Stomach (tissue), 4 donors: ENCODE measurements at regions not wholly inside any gene's neighbourhood (a gene's known extent, or its start where the extent isn't known, plus 50 kb on each side); places are given as distances from the start of the nearest gene placed in this dataset.

ENCODE experiments used
- EP300 ChIP-seq: sonication (generic); formaldehyde crosslinking; IDR thresholded peaks from one replicate; pipeline ENCODE4 v1.6.1; 2017; ENCODE audit warnings: antibody characterized with exemption
- POLR2A ChIP-seq, 4 donors: fragments of 450-650 bp; IDR thresholded peaks; one replicate each; pipeline ENCODE4 v1.6.1; 2016; ENCODE audit warnings: antibody characterized with exemption in 4 of 4, control low read depth in 2 of 4, mild to moderate bottlenecking in 1 of 4, moderate library complexity in 1 of 4
- POLR2AphosphoS5 ChIP-seq, 3 donors: sonication (generic); formaldehyde crosslinking; IDR thresholded peaks; one replicate each; pipeline ENCODE4 v1.6.1; 2016; ENCODE audit warnings: antibody characterized with exemption in 3 of 3
- TF ChIP-seq, protein P1 (sequence below), 7 experiments: fragments of 450-650 bp in 4 of 7; fragments of 200-600 bp in 3 of 7; sonication (generic) in 3 of 7; IDR thresholded peaks; one replicate each; pipeline ENCODE4 v1.5.1; 2016 to 2019; ENCODE audit warnings: antibody characterized with exemption in 7 of 7, control low read depth in 2 of 7, mild to moderate bottlenecking in 1 of 7

DNA sequence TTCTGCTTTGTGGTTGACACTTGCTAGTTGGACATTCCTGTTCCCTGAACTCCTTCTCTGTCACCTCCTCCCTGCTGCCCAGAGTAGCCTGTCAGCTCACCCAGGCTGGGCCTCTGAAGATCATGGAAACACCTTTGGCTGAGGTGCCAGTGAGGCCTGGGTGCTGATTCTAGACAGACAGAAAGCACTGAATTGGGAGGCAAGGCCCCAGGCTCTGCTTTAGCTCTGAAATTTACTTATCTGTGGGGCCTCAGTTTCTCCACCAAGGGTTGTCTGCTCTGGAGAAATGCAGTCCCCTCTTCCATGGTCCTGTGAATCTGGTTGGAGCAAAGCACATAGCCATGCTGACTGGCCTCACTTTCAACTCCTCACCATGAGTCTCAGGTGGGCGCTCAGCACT, 104.6 kb upstream of the SIX3 start:
- TF ChIP-seq, protein P1, sequence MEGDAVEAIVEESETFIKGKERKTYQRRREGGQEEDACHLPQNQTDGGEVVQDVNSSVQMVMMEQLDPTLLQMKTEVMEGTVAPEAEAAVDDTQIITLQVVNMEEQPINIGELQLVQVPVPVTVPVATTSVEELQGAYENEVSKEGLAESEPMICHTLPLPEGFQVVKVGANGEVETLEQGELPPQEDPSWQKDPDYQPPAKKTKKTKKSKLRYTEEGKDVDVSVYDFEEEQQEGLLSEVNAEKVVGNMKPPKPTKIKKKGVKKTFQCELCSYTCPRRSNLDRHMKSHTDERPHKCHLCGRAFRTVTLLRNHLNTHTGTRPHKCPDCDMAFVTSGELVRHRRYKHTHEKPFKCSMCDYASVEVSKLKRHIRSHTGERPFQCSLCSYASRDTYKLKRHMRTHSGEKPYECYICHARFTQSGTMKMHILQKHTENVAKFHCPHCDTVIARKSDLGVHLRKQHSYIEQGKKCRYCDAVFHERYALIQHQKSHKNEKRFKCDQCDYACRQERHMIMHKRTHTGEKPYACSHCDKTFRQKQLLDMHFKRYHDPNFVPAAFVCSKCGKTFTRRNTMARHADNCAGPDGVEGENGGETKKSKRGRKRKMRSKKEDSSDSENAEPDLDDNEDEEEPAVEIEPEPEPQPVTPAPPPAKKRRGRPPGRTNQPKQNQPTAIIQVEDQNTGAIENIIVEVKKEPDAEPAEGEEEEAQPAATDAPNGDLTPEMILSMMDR (IDR thresholded peaks at IDR 0.05): no peak
- TF ChIP-seq POLR2AphosphoS5 (IDR thresholded peaks at IDR 0.05) (no peak), POLR2A (IDR thresholded peaks at IDR 0.05) (no peak), EP300 (no peak)
